Endothelial cell (in vitro differentiated cells): ENCODE measurements at regions not wholly inside any gene's neighbourhood (a gene's known extent, or its start where the extent isn't known, plus 50 kb on each side); places are given as distances from the start of the nearest gene placed in this dataset.

Experiments used
- DNase-seq: peaks from one replicate; pipeline ENCODE4 v3.0.0; 2021; ENCODE audit warnings: low spot score
- H3K27ac Mint-ChIP-seq: one replicate; pipeline ENCODE4 v1.8.0; 2021; ENCODE audit warnings: mixed read lengths, inconsistent platforms; ENCODE audit not compliant: unreplicated experiment
- H3K27me3 Mint-ChIP-seq: one replicate; pipeline ENCODE4 v1.8.0; 2021; ENCODE audit warnings: mild to moderate bottlenecking, moderate library complexity, mixed read lengths, inconsistent platforms; ENCODE audit not compliant: unreplicated experiment
- H3K36me3 Mint-ChIP-seq: one replicate; pipeline ENCODE4 v1.8.0; 2021; ENCODE audit warnings: mild to moderate bottlenecking, low read depth, mixed read lengths, inconsistent platforms; ENCODE audit not compliant: unreplicated experiment
- H3K4me1 Mint-ChIP-seq: one replicate; pipeline ENCODE4 v1.8.0; 2021; ENCODE audit warnings: mild to moderate bottlenecking, mixed read lengths, inconsistent platforms; ENCODE audit not compliant: unreplicated experiment
- H3K4me3 Mint-ChIP-seq: one replicate; pipeline ENCODE4 v1.8.0; 2021; ENCODE audit warnings: mild to moderate bottlenecking, mixed read lengths, inconsistent platforms; ENCODE audit not compliant: unreplicated experiment
- H3K9me3 Mint-ChIP-seq: one replicate; pipeline ENCODE4 v1.8.0; 2021; ENCODE audit warnings: mixed read lengths, inconsistent platforms; ENCODE audit not compliant: unreplicated experiment
- TF ChIP-seq, protein P1 (sequence below): fragments of 200-600 bp; sonication (generic); IDR thresholded peaks from one replicate; pipeline ENCODE4 v1.5.0; 2021; ENCODE audit warnings: antibody characterized with exemption; ENCODE audit not compliant: unreplicated experiment

DNA sequence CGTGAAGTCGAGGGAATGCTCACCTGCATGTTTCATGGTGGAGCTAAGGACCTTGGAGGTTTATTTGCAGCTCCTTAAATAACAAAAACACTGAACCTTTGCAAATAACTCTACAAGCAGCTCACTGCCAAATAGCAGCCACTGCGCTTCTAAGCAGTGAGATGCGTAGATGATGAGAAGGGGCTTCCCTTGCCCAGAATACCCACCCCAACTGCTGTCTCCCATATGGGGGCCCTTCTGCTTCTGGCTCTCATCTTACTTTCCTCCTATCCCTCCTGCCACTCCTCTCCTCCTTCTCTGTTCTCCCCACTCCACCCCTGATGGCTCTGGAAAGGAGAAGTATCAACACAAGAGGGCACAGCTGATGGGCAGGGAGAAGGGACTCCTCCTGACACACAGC is 193.3 kb upstream of the SSTR4 start:
- peaks cover 12% of the 10 kb centered on the region for H3K4me1 Mint-ChIP-seq
- TF ChIP-seq, protein P1, sequence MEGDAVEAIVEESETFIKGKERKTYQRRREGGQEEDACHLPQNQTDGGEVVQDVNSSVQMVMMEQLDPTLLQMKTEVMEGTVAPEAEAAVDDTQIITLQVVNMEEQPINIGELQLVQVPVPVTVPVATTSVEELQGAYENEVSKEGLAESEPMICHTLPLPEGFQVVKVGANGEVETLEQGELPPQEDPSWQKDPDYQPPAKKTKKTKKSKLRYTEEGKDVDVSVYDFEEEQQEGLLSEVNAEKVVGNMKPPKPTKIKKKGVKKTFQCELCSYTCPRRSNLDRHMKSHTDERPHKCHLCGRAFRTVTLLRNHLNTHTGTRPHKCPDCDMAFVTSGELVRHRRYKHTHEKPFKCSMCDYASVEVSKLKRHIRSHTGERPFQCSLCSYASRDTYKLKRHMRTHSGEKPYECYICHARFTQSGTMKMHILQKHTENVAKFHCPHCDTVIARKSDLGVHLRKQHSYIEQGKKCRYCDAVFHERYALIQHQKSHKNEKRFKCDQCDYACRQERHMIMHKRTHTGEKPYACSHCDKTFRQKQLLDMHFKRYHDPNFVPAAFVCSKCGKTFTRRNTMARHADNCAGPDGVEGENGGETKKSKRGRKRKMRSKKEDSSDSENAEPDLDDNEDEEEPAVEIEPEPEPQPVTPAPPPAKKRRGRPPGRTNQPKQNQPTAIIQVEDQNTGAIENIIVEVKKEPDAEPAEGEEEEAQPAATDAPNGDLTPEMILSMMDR = no peak
- no peak overlapping the region for H3K27ac Mint-ChIP-seq
- no peak overlapping the region for H3K4me3 Mint-ChIP-seq
- H3K36me3 Mint-ChIP-seq = no peaks in the 10 kb centered on the region
- H3K27me3 Mint-ChIP-seq = peaks cover 5% of the 10 kb centered on the region
- no peaks in the 10 kb centered on the region for H3K9me3 Mint-ChIP-seq
- no peak for DNase-seq

DNA sequence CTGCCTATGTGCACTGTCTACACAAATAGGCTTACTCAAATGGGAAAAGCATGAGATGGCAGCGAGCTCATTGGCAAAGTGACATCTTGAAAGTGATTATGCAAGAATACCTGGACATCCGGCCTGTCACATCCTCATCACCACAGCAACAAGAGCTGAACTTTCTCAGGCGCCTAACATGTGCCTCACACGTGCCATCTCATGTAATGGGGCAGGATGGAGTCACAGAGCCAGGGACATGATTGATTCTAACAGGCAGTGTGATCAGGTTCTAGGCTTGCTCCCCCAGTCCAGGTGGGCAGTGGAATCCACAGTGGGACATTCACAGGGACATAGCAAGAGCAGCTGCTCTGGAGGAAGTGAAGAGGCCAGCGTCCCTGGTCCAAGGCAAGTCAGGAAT is 192.3 kb upstream of the SSTR4 start:
- TF ChIP-seq, protein P1 = no peak
- peaks cover 12% of the 10 kb centered on the region for H3K4me1 Mint-ChIP-seq
- no peak for DNase-seq

DNA sequence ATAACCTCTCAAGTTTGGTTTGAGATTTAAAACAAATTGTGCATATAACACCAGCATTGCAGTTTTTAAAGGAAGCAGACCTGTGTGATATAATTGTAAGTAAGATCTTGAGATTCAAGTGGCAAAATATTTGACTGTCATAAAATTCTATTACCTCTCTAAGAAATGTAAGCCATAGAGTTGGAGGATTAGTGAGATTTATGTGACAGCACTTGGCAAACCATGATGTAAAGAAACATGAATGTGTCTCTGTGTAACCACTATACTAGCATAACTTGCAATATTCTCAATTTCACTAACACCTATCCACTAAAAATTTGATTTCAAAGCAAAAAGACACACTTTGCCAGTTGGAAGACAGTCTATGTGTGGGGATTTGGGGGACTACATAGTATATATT is 190.2 kb upstream of the SSTR4 start:
- H3K27me3 Mint-ChIP-seq = peaks cover 5% of the 10 kb centered on the region
- no peaks in the 10 kb centered on the region for H3K9me3 Mint-ChIP-seq
- H3K4me3 Mint-ChIP-seq = no peak overlapping the region
- DNase-seq = no peak
- H3K4me1 Mint-ChIP-seq = peaks cover 12% of the 10 kb centered on the region
- H3K36me3 Mint-ChIP-seq = no peaks in the 10 kb centered on the region
- H3K27ac Mint-ChIP-seq = no peak overlapping the region
- TF ChIP-seq, protein P1 = no peak

More for the DNA sequence above, 192.3 kb upstream of the SSTR4 start:
- H3K9me3 Mint-ChIP-seq = no peaks in the 10 kb centered on the region
- no peak overlapping the region for H3K27ac Mint-ChIP-seq
- peaks cover 5% of the 10 kb centered on the region for H3K27me3 Mint-ChIP-seq
- H3K4me3 Mint-ChIP-seq = no peak overlapping the region
- H3K36me3 Mint-ChIP-seq = no peaks in the 10 kb centered on the region

GRCh38 chr20:22846863-22847262 is 188.2 kb upstream of the SSTR4 start:
- TF ChIP-seq, protein P1 = no peak
- Mint-ChIP-seq H3K4me3 (no peak overlapping the region), H3K9me3 (no peaks in the 10 kb centered on the region), H3K27me3 (peaks cover 5% of the 10 kb centered on the region), H3K4me1 (peaks cover 2% of the 10 kb centered on the region), H3K36me3 (no peaks in the 10 kb centered on the region), H3K27ac (no peak overlapping the region)
- no peak for DNase-seq

DNA sequence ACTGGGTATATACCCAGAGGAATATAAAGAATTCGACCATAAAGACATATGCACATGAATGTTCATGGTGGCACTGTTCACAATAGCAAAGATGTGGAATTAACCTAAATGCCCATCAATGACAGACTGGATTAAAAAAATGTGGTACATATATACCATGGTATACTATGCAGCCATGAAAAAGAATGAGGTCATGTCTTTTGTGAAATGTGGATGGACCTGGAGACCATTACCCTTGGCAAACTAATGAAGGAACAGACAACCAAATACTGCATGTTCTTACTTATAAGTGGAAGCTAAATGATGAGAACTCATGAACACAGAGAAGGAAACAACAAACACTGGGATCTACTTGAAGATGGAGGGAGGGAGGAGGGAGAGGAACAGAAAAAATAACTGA is 186.7 kb upstream of the SSTR4 start:
- Mint-ChIP-seq H3K27ac (no peak overlapping the region), H3K4me1 (no peaks in the 10 kb centered on the region), H3K27me3 (no peaks in the 10 kb centered on the region), H3K36me3 (no peaks in the 10 kb centered on the region), H3K9me3 (no peaks in the 10 kb centered on the region), H3K4me3 (no peak overlapping the region)
- TF ChIP-seq, protein P1 = no peak
- DNase-seq = no peak
